Liver (tissue), 8 donors: ENCODE measurements at regions not wholly inside any gene's neighbourhood (a gene's known extent, or its start where the extent isn't known, plus 50 kb on each side); places are given as distances from the start of the nearest gene placed in this dataset.

Source experiments
- DNase-seq: peaks from one replicate; pipeline ENCODE4 v3.0.0-alpha.2; 2017; ENCODE audit warnings: low spot score
- H3K27ac ChIP-seq, 2 donors: one replicate each; pipeline ENCODE4 v1.7.0; 2013; ENCODE audit warnings: inconsistent platforms in 2 of 2, low read length in 2 of 2, control low read depth in 1 of 2, low read depth in 1 of 2, mild to moderate bottlenecking in 1 of 2
- H3K27me3 ChIP-seq, 4 donors: one replicate each; pipeline versions ENCODE4 v1.6.1 to v1.7.0; 2013; ENCODE audit warnings: low read length in 3 of 4, inconsistent platforms in 1 of 4, mild to moderate bottlenecking in 1 of 4, moderate library complexity in 1 of 4; ENCODE audit not compliant: control insufficient read depth in 4 of 4, insufficient read depth in 4 of 4
- H3K36me3 ChIP-seq, 4 donors: one replicate each; pipeline versions ENCODE4 v1.6.1 to v1.7.0; 2013; ENCODE audit warnings: low read length in 3 of 4, mild to moderate bottlenecking in 3 of 4, low read depth in 1 of 4, moderate library complexity in 1 of 4; ENCODE audit not compliant: control insufficient read depth in 4 of 4, insufficient read depth in 3 of 4
- H3K4me1 ChIP-seq, 4 donors: one replicate each; pipeline versions ENCODE4 v1.6.1 to v1.7.0; 2013; ENCODE audit warnings: low read length in 3 of 4, mild to moderate bottlenecking in 3 of 4, moderate library complexity in 1 of 4; ENCODE audit not compliant: control insufficient read depth in 4 of 4, insufficient read depth in 4 of 4
- H3K4me3 ChIP-seq, 3 donors: one replicate each; pipeline versions ENCODE4 v1.6.1 to v1.7.0; 2013; ENCODE audit warnings: low read length in 3 of 3, control low read depth in 1 of 3, low read depth in 1 of 3, mild to moderate bottlenecking in 1 of 3
- H3K9ac ChIP-seq, 2 donors: one replicate each; pipeline ENCODE4 v1.7.0; 2013; ENCODE audit warnings: low read length in 2 of 2, mild to moderate bottlenecking in 2 of 2, moderate library complexity in 2 of 2, control low read depth in 1 of 2, low read depth in 1 of 2
- H3K9me3 ChIP-seq, 4 donors: one replicate each; pipeline versions ENCODE4 v1.6.1 to v1.7.0; 2013; ENCODE audit warnings: low read length in 3 of 4; ENCODE audit not compliant: control insufficient read depth in 4 of 4
- EGR1 ChIP-seq, 2 donors: IDR thresholded peaks; 2 replicates each; pipeline ENCODE4 v1.6.1; 2016 to 2018; ENCODE audit warnings: antibody characterized with exemption in 2 of 2, low read depth in 2 of 2
- FOXA1 ChIP-seq: IDR thresholded peaks from 2 replicates; pipeline ENCODE4 v1.6.1; 2016; ENCODE audit warnings: antibody characterized with exemption
- GABPA ChIP-seq, 2 donors: IDR thresholded peaks in 1 of 2; conservative IDR thresholded peaks in 1 of 2; 2 replicates each; pipeline ENCODE4 v1.6.1; 2016; ENCODE audit warnings: antibody characterized with exemption in 2 of 2, mild to moderate bottlenecking in 1 of 2, moderate library complexity in 1 of 2
- HNF4A ChIP-seq, 2 donors: conservative IDR thresholded peaks; 2 replicates each; pipeline ENCODE4 v1.6.1; 2016; ENCODE audit warnings: antibody characterized with exemption in 2 of 2, mild to moderate bottlenecking in 2 of 2
- HNF4G ChIP-seq: IDR thresholded peaks from 2 replicates; pipeline ENCODE4 v1.6.1; 2016; ENCODE audit warnings: antibody characterized with exemption
- JUND ChIP-seq, 2 donors: IDR thresholded peaks; 2 replicates each; pipeline ENCODE4 v1.6.1; 2016; ENCODE audit warnings: antibody characterized with exemption in 2 of 2
- NR2F2 ChIP-seq: IDR thresholded peaks from 2 replicates; pipeline ENCODE4 v1.6.1; 2016; ENCODE audit warnings: antibody characterized with exemption
- RAD21 ChIP-seq, 2 donors: IDR thresholded peaks; 2 replicates each; pipeline ENCODE4 v1.6.1; 2016; ENCODE audit warnings: antibody characterized with exemption in 2 of 2, mild to moderate bottlenecking in 2 of 2
- RXRA ChIP-seq, 2 donors: IDR thresholded peaks; 2 replicates each; pipeline ENCODE4 v1.6.1; 2017 to 2018; ENCODE audit warnings: antibody characterized with exemption in 2 of 2, mild to moderate bottlenecking in 1 of 2
- SP1 ChIP-seq: IDR thresholded peaks from 2 replicates; pipeline ENCODE4 v1.6.1; 2018; ENCODE audit warnings: antibody characterized with exemption, mild to moderate bottlenecking
- TAF1 ChIP-seq: conservative IDR thresholded peaks from 2 replicates; pipeline ENCODE4 v1.6.1; 2016; ENCODE audit warnings: antibody characterized with exemption, mild to moderate bottlenecking
- YY1 ChIP-seq: IDR thresholded peaks from 2 replicates; pipeline ENCODE4 v1.6.1; 2016; ENCODE audit warnings: antibody characterized with exemption, mild to moderate bottlenecking
- WGBS: extraction: QIAGEN DNeasy Blood & Tissue Kit; methylation state at CpG from one replicate; pipeline ENCODE4 v1.1.7; 2013; 5-methylcytosine and 5-hydroxymethylcytosine counted together
- TF ChIP-seq, protein P1 (sequence below): fragments of 150-350 bp; IDR thresholded peaks from 2 replicates; pipeline ENCODE4 v1.5.1; 2017; ENCODE audit warnings: improper control_type of control experiment, low read depth, low read length; ENCODE audit not compliant: missing input control
- TF ChIP-seq, protein P2 (sequence below): IDR thresholded peaks from 2 replicates; pipeline ENCODE4 v1.6.1; 2016; ENCODE audit warnings: antibody characterized with exemption
- TF ChIP-seq, protein P3 (sequence below): IDR thresholded peaks from 2 replicates; pipeline ENCODE4 v1.6.1; 2016; ENCODE audit warnings: antibody characterized with exemption
- TF ChIP-seq, protein P4 (sequence below): IDR thresholded peaks from 2 replicates; pipeline ENCODE4 v1.6.1; 2016; ENCODE audit warnings: antibody characterized with exemption, mild to moderate bottlenecking
- donor health status: healthy.
- donor health status: healthy.
- donor health status: healthy.
- donor health status: healthy.
- donor health status: healthy.

GRCh38 chr3:193011958-193012357 lies 94.3 kb upstream of the MB21D2 start (continued):
- TF ChIP-seq, protein P1, sequence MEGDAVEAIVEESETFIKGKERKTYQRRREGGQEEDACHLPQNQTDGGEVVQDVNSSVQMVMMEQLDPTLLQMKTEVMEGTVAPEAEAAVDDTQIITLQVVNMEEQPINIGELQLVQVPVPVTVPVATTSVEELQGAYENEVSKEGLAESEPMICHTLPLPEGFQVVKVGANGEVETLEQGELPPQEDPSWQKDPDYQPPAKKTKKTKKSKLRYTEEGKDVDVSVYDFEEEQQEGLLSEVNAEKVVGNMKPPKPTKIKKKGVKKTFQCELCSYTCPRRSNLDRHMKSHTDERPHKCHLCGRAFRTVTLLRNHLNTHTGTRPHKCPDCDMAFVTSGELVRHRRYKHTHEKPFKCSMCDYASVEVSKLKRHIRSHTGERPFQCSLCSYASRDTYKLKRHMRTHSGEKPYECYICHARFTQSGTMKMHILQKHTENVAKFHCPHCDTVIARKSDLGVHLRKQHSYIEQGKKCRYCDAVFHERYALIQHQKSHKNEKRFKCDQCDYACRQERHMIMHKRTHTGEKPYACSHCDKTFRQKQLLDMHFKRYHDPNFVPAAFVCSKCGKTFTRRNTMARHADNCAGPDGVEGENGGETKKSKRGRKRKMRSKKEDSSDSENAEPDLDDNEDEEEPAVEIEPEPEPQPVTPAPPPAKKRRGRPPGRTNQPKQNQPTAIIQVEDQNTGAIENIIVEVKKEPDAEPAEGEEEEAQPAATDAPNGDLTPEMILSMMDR, result no peak
- TF ChIP-seq JUND (IDR thresholded peaks at IDR 0.05) (no peak), GABPA (IDR thresholded peaks at IDR 0.05 in 1 of 2, conservative IDR thresholded peaks at IDR 0.05 in 1 of 2) (no peak), RAD21 (IDR thresholded peaks at IDR 0.05) (no peak), RXRA (IDR thresholded peaks at IDR 0.05) (no peak), FOXA1 (no peak), SP1 (no peak), TAF1 (no peak)
- TF ChIP-seq, protein P2, sequence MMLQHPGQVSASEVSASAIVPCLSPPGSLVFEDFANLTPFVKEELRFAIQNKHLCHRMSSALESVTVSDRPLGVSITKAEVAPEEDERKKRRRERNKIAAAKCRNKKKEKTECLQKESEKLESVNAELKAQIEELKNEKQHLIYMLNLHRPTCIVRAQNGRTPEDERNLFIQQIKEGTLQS, result no peak

DNA sequence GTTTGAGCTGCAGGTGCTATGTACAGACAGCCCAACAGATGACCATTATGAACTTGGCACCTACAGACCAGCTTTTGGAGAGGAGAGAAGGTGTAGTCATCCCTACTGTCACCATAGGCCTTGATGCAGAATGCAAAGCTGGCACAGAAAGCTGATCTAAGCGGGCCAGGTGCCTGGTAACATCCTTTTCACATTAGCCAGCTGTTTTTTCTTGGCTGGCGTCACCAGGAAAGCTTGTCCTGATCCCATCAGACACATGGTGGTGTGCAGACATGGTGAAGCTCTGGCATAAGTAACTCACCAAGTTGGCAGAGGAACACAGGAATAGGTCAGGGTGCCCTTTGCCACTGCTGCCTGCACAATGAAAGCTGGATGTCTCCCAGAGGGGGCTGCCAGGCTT lies 97.2 kb upstream of the MB21D2 start:
- WGBS, result 84% methylated on average over 2 of the region's 2 CpGs
- no peak for DNase-seq
- Histone ChIP-seq H3K36me3 (no peaks in the 10 kb centered on the region), H3K27me3 (peaks cover 0 to 4% (median 0%) of the 10 kb centered on the region in 4 donors), H3K27ac (no peak overlapping the region), H3K9me3 (peaks cover 0 to 4% (median 2%) of the 10 kb centered on the region in 4 donors), H3K9ac (no peak overlapping the region), H3K4me1 (no peaks in the 10 kb centered on the region), H3K4me3 (no peak overlapping the region)
- no peak for TF ChIP-seq FOXA1
- no peak for TF ChIP-seq SP1
- TF ChIP-seq, protein P2, result no peak
- TF ChIP-seq NR2F2, result no peak
- no peak for TF ChIP-seq EGR1 (IDR thresholded peaks at IDR 0.05; ENCODE audit: low read depth in 2 of 2)
- TF ChIP-seq GABPA (IDR thresholded peaks at IDR 0.05 in 1 of 2, conservative IDR thresholded peaks at IDR 0.05 in 1 of 2), result no peak
- TF ChIP-seq, protein P3, sequence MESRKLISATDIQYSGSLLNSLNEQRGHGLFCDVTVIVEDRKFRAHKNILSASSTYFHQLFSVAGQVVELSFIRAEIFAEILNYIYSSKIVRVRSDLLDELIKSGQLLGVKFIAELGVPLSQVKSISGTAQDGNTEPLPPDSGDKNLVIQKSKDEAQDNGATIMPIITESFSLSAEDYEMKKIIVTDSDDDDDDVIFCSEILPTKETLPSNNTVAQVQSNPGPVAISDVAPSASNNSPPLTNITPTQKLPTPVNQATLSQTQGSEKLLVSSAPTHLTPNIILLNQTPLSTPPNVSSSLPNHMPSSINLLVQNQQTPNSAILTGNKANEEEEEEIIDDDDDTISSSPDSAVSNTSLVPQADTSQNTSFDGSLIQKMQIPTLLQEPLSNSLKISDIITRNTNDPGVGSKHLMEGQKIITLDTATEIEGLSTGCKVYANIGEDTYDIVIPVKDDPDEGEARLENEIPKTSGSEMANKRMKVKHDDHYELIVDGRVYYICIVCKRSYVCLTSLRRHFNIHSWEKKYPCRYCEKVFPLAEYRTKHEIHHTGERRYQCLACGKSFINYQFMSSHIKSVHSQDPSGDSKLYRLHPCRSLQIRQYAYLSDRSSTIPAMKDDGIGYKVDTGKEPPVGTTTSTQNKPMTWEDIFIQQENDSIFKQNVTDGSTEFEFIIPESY, result no peak
- TF ChIP-seq HNF4G, result no peak
- no peak for TF ChIP-seq HNF4A (conservative IDR thresholded peaks at IDR 0.05)
- TF ChIP-seq JUND (IDR thresholded peaks at IDR 0.05), result no peak
- no peak for TF ChIP-seq RAD21 (IDR thresholded peaks at IDR 0.05)
- no peak for TF ChIP-seq YY1
- TF ChIP-seq TAF1, result no peak
- TF ChIP-seq, protein P4, sequence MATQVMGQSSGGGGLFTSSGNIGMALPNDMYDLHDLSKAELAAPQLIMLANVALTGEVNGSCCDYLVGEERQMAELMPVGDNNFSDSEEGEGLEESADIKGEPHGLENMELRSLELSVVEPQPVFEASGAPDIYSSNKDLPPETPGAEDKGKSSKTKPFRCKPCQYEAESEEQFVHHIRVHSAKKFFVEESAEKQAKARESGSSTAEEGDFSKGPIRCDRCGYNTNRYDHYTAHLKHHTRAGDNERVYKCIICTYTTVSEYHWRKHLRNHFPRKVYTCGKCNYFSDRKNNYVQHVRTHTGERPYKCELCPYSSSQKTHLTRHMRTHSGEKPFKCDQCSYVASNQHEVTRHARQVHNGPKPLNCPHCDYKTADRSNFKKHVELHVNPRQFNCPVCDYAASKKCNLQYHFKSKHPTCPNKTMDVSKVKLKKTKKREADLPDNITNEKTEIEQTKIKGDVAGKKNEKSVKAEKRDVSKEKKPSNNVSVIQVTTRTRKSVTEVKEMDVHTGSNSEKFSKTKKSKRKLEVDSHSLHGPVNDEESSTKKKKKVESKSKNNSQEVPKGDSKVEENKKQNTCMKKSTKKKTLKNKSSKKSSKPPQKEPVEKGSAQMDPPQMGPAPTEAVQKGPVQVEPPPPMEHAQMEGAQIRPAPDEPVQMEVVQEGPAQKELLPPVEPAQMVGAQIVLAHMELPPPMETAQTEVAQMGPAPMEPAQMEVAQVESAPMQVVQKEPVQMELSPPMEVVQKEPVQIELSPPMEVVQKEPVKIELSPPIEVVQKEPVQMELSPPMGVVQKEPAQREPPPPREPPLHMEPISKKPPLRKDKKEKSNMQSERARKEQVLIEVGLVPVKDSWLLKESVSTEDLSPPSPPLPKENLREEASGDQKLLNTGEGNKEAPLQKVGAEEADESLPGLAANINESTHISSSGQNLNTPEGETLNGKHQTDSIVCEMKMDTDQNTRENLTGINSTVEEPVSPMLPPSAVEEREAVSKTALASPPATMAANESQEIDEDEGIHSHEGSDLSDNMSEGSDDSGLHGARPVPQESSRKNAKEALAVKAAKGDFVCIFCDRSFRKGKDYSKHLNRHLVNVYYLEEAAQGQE, result no peak
